Tibial nerve (tissue), 4 donors: ENCODE measurements at regions not wholly inside any gene's neighbourhood (a gene's known extent, or its start where the extent isn't known, plus 50 kb on each side); places are given as distances from the start of the nearest gene placed in this dataset.

Experiments
- DNase-seq, 2 donors: peaks; one replicate each; pipeline ENCODE4 v3.0.0-alpha.2; 2019; ENCODE audit warnings: low spot score in 2 of 2
- H3K27ac ChIP-seq, 4 donors: fragments of 200-600 bp; sonication (generic) in 3 of 4; one replicate each; pipeline ENCODE4 v1.5.1; 2017 to 2019; ENCODE audit warnings: mild to moderate bottlenecking in 1 of 4
- H3K27me3 ChIP-seq, 2 donors: fragments of 200-600 bp; sonication (generic) in 1 of 2; one replicate each; pipeline versions ENCODE4 v1.5.1 to v1.6.0; 2017 to 2019
- H3K36me3 ChIP-seq, 3 donors: fragments of 200-600 bp; sonication (generic); one replicate each; pipeline ENCODE4 v1.5.1; 2018 to 2019
- H3K4me1 ChIP-seq, 4 donors: fragments of 200-600 bp; sonication (generic) in 3 of 4; one replicate each; pipeline ENCODE4 v1.5.1; 2017 to 2019
- H3K4me3 ChIP-seq, 4 donors: fragments of 200-600 bp; sonication (generic) in 3 of 4; one replicate each; pipeline ENCODE4 v1.5.1; 2017 to 2019; ENCODE audit warnings: mild to moderate bottlenecking in 1 of 4, moderate library complexity in 1 of 4
- H3K9me3 ChIP-seq, 4 donors: fragments of 200-600 bp; sonication (generic) in 3 of 4; one replicate each; pipeline ENCODE4 v1.5.1; 2017 to 2019
- EP300 ChIP-seq, 2 donors: sonication (generic); formaldehyde crosslinking; IDR thresholded peaks; one replicate each; pipeline ENCODE4 v1.6.1; 2017; ENCODE audit warnings: antibody characterized with exemption in 2 of 2, mild to moderate bottlenecking in 1 of 2
- POLR2A ChIP-seq, 2 donors: fragments of 450-650 bp; IDR thresholded peaks; one replicate each; pipeline ENCODE4 v1.6.1; 2017; ENCODE audit warnings: antibody characterized with exemption in 2 of 2, mild to moderate bottlenecking in 2 of 2, moderate library complexity in 2 of 2
- WGBS, 2 donors: methylation state at CpG; one replicate each; pipeline ENCODE4 v1.1.5; 2018; 5-methylcytosine and 5-hydroxymethylcytosine counted together
- TF ChIP-seq, protein P1 (sequence below), 5 experiments: fragments of 200-600 bp in 3 of 5; fragments of 450-650 bp in 2 of 5; sonication (generic) in 3 of 5; IDR thresholded peaks; one replicate each; pipeline ENCODE4 v1.5.1; 2016 to 2019; ENCODE audit warnings: antibody characterized with exemption in 5 of 5, mild to moderate bottlenecking in 3 of 5, moderate library complexity in 2 of 5

DNA sequence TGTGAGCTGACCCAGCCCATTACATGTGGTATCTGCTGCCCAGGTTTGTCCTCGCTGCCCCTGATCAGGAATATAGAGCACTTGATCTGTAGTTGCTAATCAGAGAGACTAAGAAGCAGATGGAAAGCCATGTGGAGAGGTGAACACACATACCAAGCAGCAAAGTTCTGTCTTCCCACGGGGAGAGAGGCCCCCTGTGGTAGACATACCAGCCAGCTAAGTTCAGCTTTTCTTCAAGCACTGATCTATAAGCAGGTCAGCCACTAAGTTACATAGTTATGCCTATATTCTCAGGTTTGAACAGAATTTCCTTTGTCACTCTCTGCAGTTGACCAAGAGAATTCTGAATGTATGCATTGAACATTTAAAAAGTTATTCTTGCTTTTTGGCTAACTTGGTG, 76.4 kb downstream of the DDX3Y start:
- H3K4me3 ChIP-seq, result no peak overlapping the region
- H3K27me3 ChIP-seq, result no peaks in the 10 kb centered on the region
- H3K4me1 ChIP-seq, result no peaks in the 10 kb centered on the region
- WGBS, 2 donors, result 51% methylated on average over 2 of the region's 2 CpGs; no CpG with 5 or more reads in 1 of the 2 donors
- DNase-seq, result no peak
- no peaks in the 10 kb centered on the region for H3K9me3 ChIP-seq
- H3K36me3 ChIP-seq, result no peaks in the 10 kb centered on the region
- TF ChIP-seq, protein P1, sequence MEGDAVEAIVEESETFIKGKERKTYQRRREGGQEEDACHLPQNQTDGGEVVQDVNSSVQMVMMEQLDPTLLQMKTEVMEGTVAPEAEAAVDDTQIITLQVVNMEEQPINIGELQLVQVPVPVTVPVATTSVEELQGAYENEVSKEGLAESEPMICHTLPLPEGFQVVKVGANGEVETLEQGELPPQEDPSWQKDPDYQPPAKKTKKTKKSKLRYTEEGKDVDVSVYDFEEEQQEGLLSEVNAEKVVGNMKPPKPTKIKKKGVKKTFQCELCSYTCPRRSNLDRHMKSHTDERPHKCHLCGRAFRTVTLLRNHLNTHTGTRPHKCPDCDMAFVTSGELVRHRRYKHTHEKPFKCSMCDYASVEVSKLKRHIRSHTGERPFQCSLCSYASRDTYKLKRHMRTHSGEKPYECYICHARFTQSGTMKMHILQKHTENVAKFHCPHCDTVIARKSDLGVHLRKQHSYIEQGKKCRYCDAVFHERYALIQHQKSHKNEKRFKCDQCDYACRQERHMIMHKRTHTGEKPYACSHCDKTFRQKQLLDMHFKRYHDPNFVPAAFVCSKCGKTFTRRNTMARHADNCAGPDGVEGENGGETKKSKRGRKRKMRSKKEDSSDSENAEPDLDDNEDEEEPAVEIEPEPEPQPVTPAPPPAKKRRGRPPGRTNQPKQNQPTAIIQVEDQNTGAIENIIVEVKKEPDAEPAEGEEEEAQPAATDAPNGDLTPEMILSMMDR (IDR thresholded peaks at IDR 0.05), result no peak
- TF ChIP-seq EP300 (IDR thresholded peaks at IDR 0.05), result no peak
- TF ChIP-seq POLR2A (IDR thresholded peaks at IDR 0.05), result no peak
- no peak overlapping the region for H3K27ac ChIP-seq

DNA sequence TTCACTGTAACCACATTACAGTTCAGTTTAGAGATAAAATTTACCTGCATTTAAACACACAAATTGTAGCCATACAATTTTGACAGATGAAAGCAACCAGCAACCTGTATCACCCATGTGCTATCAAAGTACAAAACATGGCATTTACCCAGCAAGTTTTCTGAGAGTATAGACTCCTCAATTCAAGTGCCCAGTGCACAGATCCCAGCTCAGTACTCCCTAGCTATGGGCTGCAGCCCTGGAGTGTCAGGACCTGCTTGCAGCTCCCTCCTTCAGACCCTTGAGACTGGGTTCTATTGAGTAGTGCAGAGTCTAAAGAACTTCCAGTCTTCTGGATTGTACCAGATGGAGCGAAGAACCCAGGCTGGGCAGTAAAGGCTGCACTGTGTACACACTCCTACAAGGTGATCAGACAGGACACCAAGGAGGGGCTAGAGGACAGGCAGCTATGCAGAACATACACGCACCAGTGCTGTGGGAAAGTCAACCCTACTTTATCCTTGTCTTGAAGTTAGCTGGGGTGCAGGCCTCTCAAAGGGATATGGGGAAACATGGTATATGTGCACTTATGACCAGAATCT, 77.7 kb downstream of the DDX3Y start:
- Histone ChIP-seq H3K4me1 (no peaks in the 10 kb centered on the region), H3K27ac (no peak overlapping the region), H3K4me3 (no peak overlapping the region), H3K36me3 (no peaks in the 10 kb centered on the region), H3K27me3 (no peaks in the 10 kb centered on the region), H3K9me3 (no peaks in the 10 kb centered on the region)
- DNase-seq, result no peak
- no CpG with 5 or more reads among the region's 2 CpGs for WGBS, 2 donors
- TF ChIP-seq EP300 (IDR thresholded peaks at IDR 0.05) (no peak), POLR2A (IDR thresholded peaks at IDR 0.05) (no peak)
- TF ChIP-seq, protein P1 (IDR thresholded peaks at IDR 0.05), result no peak

DNA sequence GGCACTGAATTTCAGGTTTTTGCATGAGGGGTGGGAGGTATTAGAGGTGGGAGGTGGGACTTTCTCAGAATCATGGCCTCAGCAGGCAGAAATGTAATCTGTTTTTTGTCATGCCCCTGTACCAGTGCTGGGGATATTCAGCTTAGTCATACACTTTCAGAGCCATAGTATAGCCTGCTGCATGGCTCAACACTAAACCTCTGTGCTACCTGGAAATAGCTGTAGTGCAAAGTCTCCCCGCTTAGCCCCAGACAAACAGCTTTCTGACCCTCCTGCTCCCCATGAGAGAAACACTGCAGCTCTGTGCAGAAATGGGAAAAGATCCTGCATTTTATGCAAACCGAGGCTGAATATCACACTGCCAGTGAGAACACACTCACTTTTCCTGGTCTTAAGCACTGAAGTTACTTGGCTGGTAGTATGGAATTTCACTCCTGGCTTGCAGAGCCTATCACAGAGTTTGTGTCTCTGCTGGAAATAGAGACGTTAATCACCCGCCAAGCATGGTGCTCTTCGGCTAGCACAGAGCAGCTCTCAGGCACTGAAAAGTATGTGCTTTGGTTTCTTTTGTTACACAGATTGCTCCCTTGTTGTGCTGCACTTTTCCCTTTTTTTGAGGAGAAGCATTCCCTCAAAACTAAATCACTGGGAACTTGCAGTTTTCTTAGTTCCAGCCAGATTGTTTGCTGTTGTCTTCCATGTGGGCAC, 80.1 kb downstream of the DDX3Y start:
- Histone ChIP-seq H3K4me3 (no peak overlapping the region), H3K4me1 (no peaks in the 10 kb centered on the region), H3K36me3 (no peaks in the 10 kb centered on the region), H3K27ac (no peak overlapping the region), H3K27me3 (no peaks in the 10 kb centered on the region), H3K9me3 (no peaks in the 10 kb centered on the region)
- DNase-seq, result no peak
- WGBS, 2 donors, result 10% methylated on average over 5 of the region's 5 CpGs; no CpG with 5 or more reads in 1 of the 2 donors
- TF ChIP-seq EP300 (IDR thresholded peaks at IDR 0.05) (no peak), POLR2A (IDR thresholded peaks at IDR 0.05) (no peak)
- TF ChIP-seq, protein P1 (IDR thresholded peaks at IDR 0.05), result no peak

DNA sequence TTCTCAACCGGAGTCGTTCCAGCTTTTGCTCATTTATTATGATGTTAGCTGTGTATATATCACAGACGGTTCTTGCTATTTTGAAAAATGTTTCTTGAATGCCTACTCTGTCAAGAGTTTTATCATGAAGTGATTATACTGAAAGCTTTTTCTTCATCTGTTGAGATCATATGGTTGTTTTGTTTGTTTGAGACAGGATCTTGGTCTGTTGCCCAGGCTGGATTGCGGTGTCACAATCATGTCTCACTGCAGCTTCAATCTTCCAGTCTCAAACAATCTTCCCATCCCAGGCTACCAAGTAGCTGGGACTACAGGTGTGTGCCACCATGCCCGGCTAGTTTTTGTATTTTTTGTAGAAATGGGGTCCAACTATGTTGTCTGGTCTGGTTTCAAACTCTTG, 112.8 kb downstream of the DDX3Y start:
- 56% methylated on average over 5 of the region's 5 CpGs; no CpG with 5 or more reads in 1 of the 2 donors for WGBS, 2 donors
- no peaks in the 10 kb centered on the region for H3K9me3 ChIP-seq
- TF ChIP-seq EP300 (IDR thresholded peaks at IDR 0.05) (no peak), POLR2A (IDR thresholded peaks at IDR 0.05) (no peak)
- TF ChIP-seq, protein P1 (IDR thresholded peaks at IDR 0.05), result no peak
- DNase-seq, result no peak
- no peaks in the 10 kb centered on the region for H3K27me3 ChIP-seq
- no peaks in the 10 kb centered on the region for H3K4me1 ChIP-seq
- H3K27ac ChIP-seq, result no peak overlapping the region
- no peak overlapping the region for H3K4me3 ChIP-seq
- no peaks in the 10 kb centered on the region for H3K36me3 ChIP-seq

DNA sequence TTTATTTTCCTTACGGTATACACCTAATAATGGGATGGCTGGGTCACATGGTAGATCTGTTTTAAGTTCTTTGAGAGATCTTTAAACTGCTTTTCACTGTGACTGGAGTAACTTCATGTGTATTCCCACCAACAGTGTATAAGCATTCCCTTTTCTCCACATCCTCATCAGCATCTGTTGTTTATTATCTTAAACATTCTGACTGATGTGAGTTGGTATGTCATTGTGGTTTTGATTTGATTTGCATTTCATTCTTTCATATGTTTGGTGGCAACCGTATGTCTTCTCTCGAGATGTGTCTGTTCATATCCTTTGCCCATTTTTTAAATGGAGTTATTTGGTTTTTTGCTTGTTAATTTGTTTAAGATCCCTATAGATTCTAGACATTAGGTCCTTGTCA, 114.8 kb downstream of the DDX3Y start:
- WGBS, 2 donors, result 90% methylated on average over 3 of the region's 3 CpGs; no CpG with 5 or more reads in 1 of the 2 donors
- DNase-seq, result no peak
- Histone ChIP-seq H3K27me3 (no peaks in the 10 kb centered on the region), H3K36me3 (no peaks in the 10 kb centered on the region), H3K4me1 (no peaks in the 10 kb centered on the region), H3K27ac (no peak overlapping the region), H3K9me3 (no peaks in the 10 kb centered on the region), H3K4me3 (no peak overlapping the region)
- TF ChIP-seq, protein P1 (IDR thresholded peaks at IDR 0.05), result no peak
- TF ChIP-seq EP300 (IDR thresholded peaks at IDR 0.05) (no peak), POLR2A (IDR thresholded peaks at IDR 0.05) (no peak)
